GM21786 (cell line): ENCODE measurements at regions not wholly inside any gene's neighbourhood (a gene's known extent, or its start where the extent isn't known, plus 50 kb on each side); places are given as distances from the start of the nearest gene placed in this dataset.
"Not testable (repeated sequence)": the region's sequence is repeated elsewhere in the genome, so short reads cannot be mapped to it uniquely, and the experiment has no call there.

Experiments used
- ATAC-seq: cut with Tn5 transposase; IDR thresholded peaks from one replicate; pipeline ENCODE4 v1.9.1; 2021; ENCODE audit not compliant: unreplicated experiment

- ATAC-seq: no peak
These were observed 603.5 kb upstream of the ADAMTS5 start for GRCh38 chr21:27570306-27570868.

GRCh38 chr21:27569831-27570230 lies 602.9 kb upstream of the ADAMTS5 start:
- no peak for ATAC-seq

GRCh38 chr21:27569091-27569490 lies 602.2 kb upstream of the ADAMTS5 start:
- no peak for ATAC-seq

GRCh38 chr21:27567381-27567780 lies 600.5 kb upstream of the ADAMTS5 start:
- ATAC-seq: no peak

- no peak for ATAC-seq
These were observed 599.6 kb upstream of the ADAMTS5 start for GRCh38 chr21:27566521-27566920.

- no peak for ATAC-seq
These were observed 598.5 kb upstream of the ADAMTS5 start for GRCh38 chr21:27565364-27565763.

GRCh38 chr21:27564684-27565301 lies 597.9 kb upstream of the ADAMTS5 start:
- no peak for ATAC-seq

GRCh38 chr21:27562303-27562702 lies 595.4 kb upstream of the ADAMTS5 start:
- ATAC-seq: no peak

GRCh38 chr21:27561116-27561515 lies 594.2 kb upstream of the ADAMTS5 start:
- ATAC-seq: no peak

- no peak for ATAC-seq
These were observed 590.5 kb upstream of the ADAMTS5 start for GRCh38 chr21:27557356-27557755.

- ATAC-seq: no peak
These were observed 589.1 kb upstream of the ADAMTS5 start for GRCh38 chr21:27555996-27556395.

GRCh38 chr21:27550287-27550686 lies 583.4 kb upstream of the ADAMTS5 start:
- no peak for ATAC-seq

- ATAC-seq: no peak
These were observed 581.6 kb upstream of the ADAMTS5 start for GRCh38 chr21:27548486-27548885.

GRCh38 chr21:27545754-27546349 lies 579.0 kb upstream of the ADAMTS5 start:
- ATAC-seq: no peak

- ATAC-seq: not testable (repeated sequence)
These were observed 575.2 kb upstream of the ADAMTS5 start for GRCh38 chr21:27542126-27542525.

- no peak for ATAC-seq
These were observed 569.4 kb upstream of the ADAMTS5 start for GRCh38 chr21:27536319-27536718.

- no peak for ATAC-seq
These were observed 568.3 kb upstream of the ADAMTS5 start for GRCh38 chr21:27535188-27535587.

GRCh38 chr21:27534206-27534605 lies 567.3 kb upstream of the ADAMTS5 start:
- no peak for ATAC-seq

GRCh38 chr21:27532076-27532475 lies 565.2 kb upstream of the ADAMTS5 start:
- no peak for ATAC-seq

GRCh38 chr21:27528697-27529096 lies 561.8 kb upstream of the ADAMTS5 start:
- ATAC-seq: no peak

GRCh38 chr21:27526451-27526850 lies 559.6 kb upstream of the ADAMTS5 start:
- no peak for ATAC-seq

- no peak for ATAC-seq
These were observed 558.9 kb upstream of the ADAMTS5 start for GRCh38 chr21:27525780-27526179.

- no peak for ATAC-seq
These were observed 552.5 kb upstream of the ADAMTS5 start for GRCh38 chr21:27519361-27519760.
